Stomach (tissue), 8 donors: ENCODE measurements at regions not wholly inside any gene's neighbourhood (a gene's known extent, or its start where the extent isn't known, plus 50 kb on each side); places are given as distances from the start of the nearest gene placed in this dataset.

ENCODE experiments used
- DNase-seq, 2 donors: peaks; one replicate each; pipeline versions ENCODE4 v3.0.0 to v3.0.0-alpha.2; 2013 to 2019
- H3K27ac ChIP-seq, 5 donors: fragments of 200-600 bp in 4 of 5; sonication (generic) in 4 of 5; one replicate each; pipeline ENCODE4 v1.5.1; 2013 to 2019; ENCODE audit warnings: mild to moderate bottlenecking in 1 of 5, moderate library complexity in 1 of 5
- H3K27me3 ChIP-seq, 3 donors: fragments of 200-600 bp; sonication (generic); one replicate each; pipeline ENCODE4 v1.5.1; 2017 to 2019; ENCODE audit warnings: mixed run types in 1 of 3
- H3K36me3 ChIP-seq, 4 donors: fragments of 200-600 bp; sonication (generic); 1 replicate in 3 of 4; 2 replicates in 1 of 4; pipeline ENCODE4 v1.5.1; 2016 to 2019
- H3K4me1 ChIP-seq, 4 donors: fragments of 200-600 bp; sonication (generic); one replicate each; pipeline ENCODE4 v1.5.1; 2016 to 2019
- H3K4me3 ChIP-seq, 4 donors: fragments of 200-600 bp; sonication (generic) in 3 of 4; one replicate each; pipeline ENCODE4 v1.5.1; 2016 to 2019; ENCODE audit warnings: mild to moderate bottlenecking in 1 of 4
- H3K9me3 ChIP-seq, 4 donors: fragments of 200-600 bp; sonication (generic); one replicate each; pipeline ENCODE4 v1.5.1; 2016 to 2019
- EP300 ChIP-seq: sonication (generic); formaldehyde crosslinking; IDR thresholded peaks from one replicate; pipeline ENCODE4 v1.6.1; 2017; ENCODE audit warnings: antibody characterized with exemption
- POLR2A ChIP-seq, 4 donors: fragments of 450-650 bp; IDR thresholded peaks; one replicate each; pipeline ENCODE4 v1.6.1; 2016; ENCODE audit warnings: antibody characterized with exemption in 4 of 4, control low read depth in 2 of 4, mild to moderate bottlenecking in 1 of 4, moderate library complexity in 1 of 4
- POLR2AphosphoS5 ChIP-seq, 3 donors: sonication (generic); formaldehyde crosslinking; IDR thresholded peaks; one replicate each; pipeline ENCODE4 v1.6.1; 2016; ENCODE audit warnings: antibody characterized with exemption in 3 of 3
- WGBS, 5 donors: extraction: QIAGEN DNeasy Blood & Tissue Kit in 3 of 5; methylation state at CpG; one replicate each; pipeline versions ENCODE4 v1.1.5 to v1.1.7; 2013 to 2018; 5-methylcytosine and 5-hydroxymethylcytosine counted together
- intact Hi-C: fragments of 100-400 bp; cut with DNase I; formaldehyde crosslinking; loops from one replicate; pipeline ENCODE4 v1.15.1; 2023; ENCODE audit warnings: low total_unique reads
- TF ChIP-seq, protein P1 (sequence below), 7 experiments: fragments of 450-650 bp in 4 of 7; fragments of 200-600 bp in 3 of 7; sonication (generic) in 3 of 7; IDR thresholded peaks; one replicate each; pipeline ENCODE4 v1.5.1; 2016 to 2019; ENCODE audit warnings: antibody characterized with exemption in 7 of 7, control low read depth in 2 of 7, mild to moderate bottlenecking in 1 of 7
- donor health status: healthy with polysubstance abuse.
- donor health status: Bipolar disorder and iron deficiency.
- donor health status: healthy.

DNA sequence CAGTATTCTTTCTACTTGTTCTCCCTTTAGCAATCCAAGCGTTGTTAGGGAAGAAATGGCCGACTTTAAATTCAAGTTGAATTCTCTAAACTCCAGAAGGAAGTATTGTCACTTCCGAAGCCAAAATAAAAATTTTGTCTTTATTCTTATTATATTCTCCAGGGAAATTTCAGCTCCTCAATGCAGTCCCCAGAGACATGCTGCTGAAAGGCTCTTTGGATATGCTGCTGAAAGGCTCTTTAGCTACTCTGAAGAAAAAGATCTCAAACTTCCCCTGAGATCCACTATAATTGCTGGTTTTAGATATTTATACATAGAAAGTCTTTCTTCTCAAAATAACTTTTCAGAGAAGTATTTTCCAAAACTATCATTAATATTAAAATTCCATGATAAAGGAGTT, 92.3 kb upstream of the PARP8 start:
- 54 to 73% (median 61%) methylated on average over 3 of the region's 3 CpGs for WGBS, 5 donors

DNA sequence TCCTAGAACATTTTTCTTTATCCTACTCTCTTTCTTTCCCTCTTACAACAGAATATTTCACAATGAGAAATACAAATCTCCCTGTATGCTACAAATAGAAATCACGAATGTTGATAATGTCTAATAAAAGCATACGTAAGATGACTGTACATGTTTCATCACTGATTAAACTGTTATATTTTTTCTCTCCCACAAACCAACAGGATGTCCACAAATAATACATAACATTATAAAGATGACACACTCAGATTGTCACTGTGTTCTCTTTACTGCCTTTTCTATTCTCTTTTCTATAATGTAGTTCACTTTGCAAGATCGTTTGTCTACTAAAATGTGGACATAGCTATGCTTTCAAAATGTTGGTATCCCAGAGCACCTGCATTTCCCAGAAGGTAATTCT, 90.7 kb upstream of the PARP8 start:
- WGBS, 5 donors, result 25 to 64% (median 49%) methylated on average over 3 of the region's 3 CpGs

More for the DNA sequence above, 92.3 kb upstream of the PARP8 start:
- TF ChIP-seq EP300, result no peak
- TF ChIP-seq POLR2AphosphoS5 (IDR thresholded peaks at IDR 0.05), result no peak
- no peak for TF ChIP-seq POLR2A (IDR thresholded peaks at IDR 0.05)
- TF ChIP-seq, protein P1, sequence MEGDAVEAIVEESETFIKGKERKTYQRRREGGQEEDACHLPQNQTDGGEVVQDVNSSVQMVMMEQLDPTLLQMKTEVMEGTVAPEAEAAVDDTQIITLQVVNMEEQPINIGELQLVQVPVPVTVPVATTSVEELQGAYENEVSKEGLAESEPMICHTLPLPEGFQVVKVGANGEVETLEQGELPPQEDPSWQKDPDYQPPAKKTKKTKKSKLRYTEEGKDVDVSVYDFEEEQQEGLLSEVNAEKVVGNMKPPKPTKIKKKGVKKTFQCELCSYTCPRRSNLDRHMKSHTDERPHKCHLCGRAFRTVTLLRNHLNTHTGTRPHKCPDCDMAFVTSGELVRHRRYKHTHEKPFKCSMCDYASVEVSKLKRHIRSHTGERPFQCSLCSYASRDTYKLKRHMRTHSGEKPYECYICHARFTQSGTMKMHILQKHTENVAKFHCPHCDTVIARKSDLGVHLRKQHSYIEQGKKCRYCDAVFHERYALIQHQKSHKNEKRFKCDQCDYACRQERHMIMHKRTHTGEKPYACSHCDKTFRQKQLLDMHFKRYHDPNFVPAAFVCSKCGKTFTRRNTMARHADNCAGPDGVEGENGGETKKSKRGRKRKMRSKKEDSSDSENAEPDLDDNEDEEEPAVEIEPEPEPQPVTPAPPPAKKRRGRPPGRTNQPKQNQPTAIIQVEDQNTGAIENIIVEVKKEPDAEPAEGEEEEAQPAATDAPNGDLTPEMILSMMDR (IDR thresholded peaks at IDR 0.05), result no peak
- DNase-seq, result no peak
- Histone ChIP-seq H3K36me3 (no peaks in the 10 kb centered on the region), H3K27ac (no peak overlapping the region), H3K4me1 (peaks cover 0 to 18% (median 9%) of the 10 kb centered on the region in 4 donors), H3K9me3 (no peaks in the 10 kb centered on the region), H3K27me3 (no peaks in the 10 kb centered on the region), H3K4me3 (no peak overlapping the region)
- intact Hi-C loops, result no loop called here

DNA sequence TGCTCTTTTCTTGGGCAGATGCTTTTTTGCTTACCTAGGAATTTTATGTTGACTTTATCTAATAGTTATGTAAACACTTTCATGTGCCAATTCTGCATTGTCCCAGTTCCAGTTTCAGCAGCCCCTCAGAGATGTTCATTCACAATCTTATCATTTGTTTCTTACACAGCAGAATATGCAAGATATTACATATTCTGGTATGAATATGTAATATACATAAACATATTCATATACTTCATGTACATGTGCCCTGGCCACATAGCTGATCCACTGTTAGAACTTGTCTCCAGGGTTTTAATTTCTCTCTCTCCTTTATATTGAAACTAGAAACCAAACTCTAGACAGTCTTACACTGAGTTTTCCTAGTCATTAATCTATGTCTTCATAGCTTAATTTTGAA, 90.2 kb upstream of the PARP8 start:
- no peaks in the 10 kb centered on the region for H3K9me3 ChIP-seq
- H3K27ac ChIP-seq, result no peak overlapping the region
- no peaks in the 10 kb centered on the region for H3K36me3 ChIP-seq
- no peak for TF ChIP-seq POLR2A (IDR thresholded peaks at IDR 0.05)
- no peak for TF ChIP-seq EP300
- no peak for TF ChIP-seq POLR2AphosphoS5 (IDR thresholded peaks at IDR 0.05)
- TF ChIP-seq, protein P1 (IDR thresholded peaks at IDR 0.05), result no peak
- intact Hi-C loops, result no loop called here
- H3K4me3 ChIP-seq, result no peak overlapping the region
- no peak for DNase-seq
- H3K4me1 ChIP-seq, result peaks cover 0 to 18% (median 9%) of the 10 kb centered on the region in 4 donors
- H3K27me3 ChIP-seq, result no peaks in the 10 kb centered on the region

More for the DNA sequence above, 90.7 kb upstream of the PARP8 start:
- no peak for TF ChIP-seq EP300
- no peak for TF ChIP-seq POLR2AphosphoS5 (IDR thresholded peaks at IDR 0.05)
- TF ChIP-seq, protein P1 (IDR thresholded peaks at IDR 0.05), result no peak
- no peak for TF ChIP-seq POLR2A (IDR thresholded peaks at IDR 0.05)
- Histone ChIP-seq H3K27ac (no peak overlapping the region), H3K36me3 (no peaks in the 10 kb centered on the region), H3K4me3 (no peak overlapping the region), H3K4me1 (peaks cover 0 to 18% (median 9%) of the 10 kb centered on the region in 4 donors), H3K9me3 (no peaks in the 10 kb centered on the region), H3K27me3 (no peaks in the 10 kb centered on the region)
- intact Hi-C loops, result no loop called here
- DNase-seq, result no peak

DNA sequence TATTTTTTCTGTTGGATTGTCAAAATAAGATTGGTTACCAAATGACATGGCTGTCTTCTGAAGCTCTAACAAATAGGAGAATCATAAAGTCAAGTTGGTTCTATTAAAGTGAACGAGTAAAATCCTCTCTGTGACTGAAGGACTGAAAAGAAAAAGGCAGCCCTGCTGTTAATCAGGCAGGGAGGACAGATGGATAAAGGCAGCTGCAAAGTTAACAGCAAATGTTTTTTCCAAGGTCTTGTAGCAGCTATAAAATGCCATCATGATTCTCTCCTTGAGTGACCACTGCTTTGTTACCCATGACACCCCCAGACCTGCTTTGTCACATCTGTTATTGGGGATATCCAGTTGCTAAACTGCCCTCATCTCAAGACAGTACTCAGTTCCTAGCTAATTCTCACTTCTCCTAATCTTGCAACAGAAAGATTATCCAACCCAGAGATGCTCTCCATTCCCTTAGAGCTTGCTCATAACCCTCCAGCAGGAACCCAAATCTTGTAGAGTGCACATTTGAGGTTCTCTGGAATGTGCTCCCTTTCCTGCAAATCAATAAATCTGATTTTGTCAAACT, 89.7 kb upstream of the PARP8 start:
- Histone ChIP-seq H3K27me3 (no peaks in the 10 kb centered on the region), H3K4me1 (peaks cover 0 to 18% (median 9%) of the 10 kb centered on the region in 4 donors), H3K27ac (no peak overlapping the region), H3K36me3 (no peaks in the 10 kb centered on the region), H3K9me3 (no peaks in the 10 kb centered on the region), H3K4me3 (no peak overlapping the region)
- TF ChIP-seq POLR2AphosphoS5 (IDR thresholded peaks at IDR 0.05), result no peak
- no peak for TF ChIP-seq POLR2A (IDR thresholded peaks at IDR 0.05)
- no peak for TF ChIP-seq EP300
- TF ChIP-seq, protein P1 (IDR thresholded peaks at IDR 0.05), result no peak
- intact Hi-C loops, result no loop called here
- no peak for DNase-seq
- WGBS, 5 donors, result 49 to 62% (median 58%) methylated on average over 1 of the region's 1 CpG
